ENCODE measurements at regions not wholly inside any gene's neighbourhood (a gene's known extent, or its start where the extent isn't known, plus 50 kb on each side); places are given as distances from the start of the nearest gene placed in this dataset.

- H3K27ac Mint-ChIP-seq = no peak overlapping the region
- H3K27me3 Mint-ChIP-seq (ENCODE audit: low read depth) = no peaks in the 10 kb centered on the region
- no peak overlapping the region for H3K4me3 Mint-ChIP-seq
- peaks cover 13% of the 10 kb centered on the region for H3K4me1 Mint-ChIP-seq (ENCODE audit: low read depth)
- no peaks in the 10 kb centered on the region for H3K9me3 Mint-ChIP-seq
- no peaks in the 10 kb centered on the region for H3K36me3 Mint-ChIP-seq (ENCODE audit: low read depth)
These were observed 238.3 kb downstream of the COG6 start for GRCh38 chr13:39893808-39894207.

DNA sequence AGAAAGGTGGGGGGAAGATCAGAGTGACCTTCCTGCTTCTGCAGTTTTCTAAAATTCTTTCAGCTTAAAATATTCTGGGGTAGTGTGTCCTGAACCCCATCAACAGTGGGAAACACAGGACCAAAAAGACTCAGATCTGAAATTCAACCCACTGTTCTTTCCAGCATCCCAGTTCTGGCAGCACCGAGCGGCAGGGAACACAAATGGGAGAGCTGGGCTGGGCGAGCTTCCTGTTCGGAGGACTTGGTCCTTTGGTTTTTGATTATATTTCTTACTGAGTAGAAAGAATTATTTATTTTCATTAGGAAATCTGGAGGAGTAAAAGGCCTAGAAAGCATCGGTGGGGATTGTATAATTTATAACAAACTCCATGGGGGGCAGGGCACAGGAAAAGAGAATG lies 239.1 kb downstream of the COG6 start:
- no peak overlapping the region for H3K27ac Mint-ChIP-seq
- peaks cover 13% of the 10 kb centered on the region for H3K4me1 Mint-ChIP-seq (ENCODE audit: low read depth)
- H3K9me3 Mint-ChIP-seq = no peaks in the 10 kb centered on the region
- no peaks in the 10 kb centered on the region for H3K27me3 Mint-ChIP-seq (ENCODE audit: low read depth)
- no peaks in the 10 kb centered on the region for H3K36me3 Mint-ChIP-seq (ENCODE audit: low read depth)
- H3K4me3 Mint-ChIP-seq = no peak overlapping the region

GRCh38 chr13:39895254-39895653 lies 239.8 kb downstream of the COG6 start:
- Mint-ChIP-seq H3K36me3 (ENCODE audit: low read depth) (no peaks in the 10 kb centered on the region), H3K9me3 (no peaks in the 10 kb centered on the region), H3K4me1 (ENCODE audit: low read depth) (peaks cover 13% of the 10 kb centered on the region), H3K27me3 (ENCODE audit: low read depth) (no peaks in the 10 kb centered on the region), H3K27ac (no peak overlapping the region), H3K4me3 (no peak overlapping the region)

DNA sequence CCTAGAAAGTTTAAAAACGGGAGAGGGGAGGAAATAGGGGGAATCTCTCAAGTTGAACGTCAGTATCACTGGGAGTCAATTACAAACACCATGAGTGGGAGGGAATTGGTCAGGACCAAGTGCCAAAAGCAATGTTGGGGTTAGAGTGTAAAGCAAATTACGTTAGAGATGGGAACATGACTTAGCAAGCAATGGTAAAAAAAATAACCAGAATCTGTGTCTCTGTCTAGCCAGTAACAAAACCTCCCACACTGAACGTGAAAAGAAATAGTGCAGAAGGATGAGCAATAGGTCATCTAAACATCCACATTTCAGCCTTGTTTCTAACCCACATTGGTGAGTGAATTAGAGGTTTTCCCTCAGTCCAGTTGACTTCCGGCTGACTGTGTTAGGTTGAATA lies 242.2 kb downstream of the COG6 start:
- no peak overlapping the region for H3K27ac Mint-ChIP-seq
- H3K4me3 Mint-ChIP-seq = no peak overlapping the region
- H3K27me3 Mint-ChIP-seq (ENCODE audit: low read depth) = peaks cover 7% of the 10 kb centered on the region
- no peaks in the 10 kb centered on the region for H3K36me3 Mint-ChIP-seq (ENCODE audit: low read depth)
- H3K9me3 Mint-ChIP-seq = no peaks in the 10 kb centered on the region
- H3K4me1 Mint-ChIP-seq (ENCODE audit: low read depth) = peaks cover 10% of the 10 kb centered on the region

GRCh38 chr13:39900106-39900750 lies 244.8 kb downstream of the COG6 start:
- H3K27me3 Mint-ChIP-seq (ENCODE audit: low read depth) = peaks cover 7% of the 10 kb centered on the region
- no peaks in the 10 kb centered on the region for H3K9me3 Mint-ChIP-seq
- H3K4me3 Mint-ChIP-seq = no peak overlapping the region
- H3K36me3 Mint-ChIP-seq (ENCODE audit: low read depth) = no peaks in the 10 kb centered on the region
- H3K27ac Mint-ChIP-seq = no peak overlapping the region
- no peaks in the 10 kb centered on the region for H3K4me1 Mint-ChIP-seq (ENCODE audit: low read depth)

- no peak overlapping the region for H3K27ac Mint-ChIP-seq
- H3K9me3 Mint-ChIP-seq = no peaks in the 10 kb centered on the region
- peaks cover 7% of the 10 kb centered on the region for H3K27me3 Mint-ChIP-seq (ENCODE audit: low read depth)
- H3K4me1 Mint-ChIP-seq (ENCODE audit: low read depth) = no peaks in the 10 kb centered on the region
- H3K36me3 Mint-ChIP-seq (ENCODE audit: low read depth) = no peaks in the 10 kb centered on the region
- no peak overlapping the region for H3K4me3 Mint-ChIP-seq
These were observed 249.5 kb downstream of the COG6 start for GRCh38 chr13:39904959-39905358.

DNA sequence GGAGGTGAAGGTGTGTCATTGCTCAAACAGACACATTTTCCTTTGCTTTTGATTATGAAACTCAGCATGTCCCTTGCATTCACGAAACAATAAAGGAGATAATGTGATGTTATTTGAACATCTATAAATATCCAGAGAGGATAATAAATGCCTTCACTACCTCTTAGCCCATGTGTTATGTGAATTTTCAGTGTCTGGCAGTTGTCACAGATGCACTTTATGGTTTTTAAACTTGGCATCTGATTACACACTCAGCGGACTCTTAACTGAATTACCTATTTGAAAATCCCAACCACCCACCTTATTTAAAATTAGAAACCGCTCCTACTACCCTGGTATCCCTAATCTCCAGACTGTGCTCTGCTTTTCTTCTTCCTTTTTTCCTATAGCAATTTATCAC lies 254.2 kb downstream of the COG6 start:
- Mint-ChIP-seq H3K27me3 (ENCODE audit: low read depth) (peaks cover 9% of the 10 kb centered on the region), H3K9me3 (no peaks in the 10 kb centered on the region), H3K4me1 (ENCODE audit: low read depth) (no peaks in the 10 kb centered on the region), H3K36me3 (ENCODE audit: low read depth) (no peaks in the 10 kb centered on the region), H3K4me3 (no peak overlapping the region), H3K27ac (no peak overlapping the region)

GRCh38 chr13:39910041-39910440 lies 254.6 kb downstream of the COG6 start:
- Mint-ChIP-seq H3K4me3 (no peak overlapping the region), H3K4me1 (ENCODE audit: low read depth) (no peaks in the 10 kb centered on the region), H3K9me3 (no peaks in the 10 kb centered on the region), H3K27me3 (ENCODE audit: low read depth) (peaks cover 9% of the 10 kb centered on the region), H3K36me3 (ENCODE audit: low read depth) (no peaks in the 10 kb centered on the region), H3K27ac (no peak overlapping the region)

GRCh38 chr13:39910833-39911232 lies 255.4 kb downstream of the COG6 start:
- H3K36me3 Mint-ChIP-seq (ENCODE audit: low read depth) = no peaks in the 10 kb centered on the region
- H3K27me3 Mint-ChIP-seq (ENCODE audit: low read depth) = peaks cover 14% of the 10 kb centered on the region
- no peaks in the 10 kb centered on the region for H3K9me3 Mint-ChIP-seq
- no peaks in the 10 kb centered on the region for H3K4me1 Mint-ChIP-seq (ENCODE audit: low read depth)
- H3K4me3 Mint-ChIP-seq = no peak overlapping the region
- H3K27ac Mint-ChIP-seq = no peak overlapping the region

DNA sequence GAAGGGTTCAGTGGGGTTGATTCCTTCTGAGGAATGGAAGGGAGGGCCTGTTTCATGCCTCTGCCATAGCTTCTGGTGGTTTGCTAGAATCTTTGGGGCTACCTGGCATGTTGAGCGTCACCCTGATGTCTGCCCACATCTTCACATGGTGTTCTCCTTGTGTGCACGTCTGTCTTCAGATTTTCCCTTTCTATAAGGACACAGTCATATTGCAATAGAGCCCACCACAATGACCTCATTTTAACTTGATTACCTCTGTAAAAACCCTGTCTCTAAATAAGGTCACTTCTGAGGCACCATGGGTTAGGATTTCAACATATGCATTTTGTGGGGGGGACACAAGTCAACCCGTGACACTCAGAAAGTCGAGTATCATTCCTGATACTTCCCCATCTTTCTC lies 257.9 kb downstream of the COG6 start:
- Mint-ChIP-seq H3K4me1 (ENCODE audit: low read depth) (no peaks in the 10 kb centered on the region), H3K36me3 (ENCODE audit: low read depth) (no peaks in the 10 kb centered on the region), H3K27me3 (ENCODE audit: low read depth) (peaks cover 17% of the 10 kb centered on the region), H3K27ac (no peak overlapping the region), H3K9me3 (no peaks in the 10 kb centered on the region), H3K4me3 (no peak overlapping the region)

DNA sequence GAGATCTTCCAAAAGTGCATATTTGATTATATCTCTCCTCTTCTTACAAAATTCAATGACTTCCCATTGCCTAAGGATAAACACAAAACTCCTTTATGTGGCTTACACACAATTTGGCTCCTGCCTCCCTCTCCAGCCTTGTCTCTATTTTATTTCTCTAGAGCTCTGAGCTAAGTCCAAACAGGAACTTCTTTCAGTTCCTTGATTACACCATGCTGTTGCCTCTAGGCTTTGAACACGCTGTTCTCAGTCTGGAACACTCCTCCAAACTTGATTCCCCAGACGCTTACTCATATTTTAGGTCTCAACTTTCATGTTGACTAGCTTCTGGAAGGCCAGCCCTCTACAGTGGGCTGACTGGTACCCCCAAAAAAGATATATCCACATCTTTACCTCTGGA lies 258.5 kb downstream of the COG6 start:
- H3K27me3 Mint-ChIP-seq (ENCODE audit: low read depth) = peaks cover 17% of the 10 kb centered on the region
- no peak overlapping the region for H3K27ac Mint-ChIP-seq
- H3K36me3 Mint-ChIP-seq (ENCODE audit: low read depth) = no peaks in the 10 kb centered on the region
- no peak overlapping the region for H3K4me3 Mint-ChIP-seq
- H3K9me3 Mint-ChIP-seq = no peaks in the 10 kb centered on the region
- no peaks in the 10 kb centered on the region for H3K4me1 Mint-ChIP-seq (ENCODE audit: low read depth)

GRCh38 chr13:39915418-39915817 lies 260.0 kb downstream of the COG6 start:
- Mint-ChIP-seq H3K9me3 (no peaks in the 10 kb centered on the region), H3K27me3 (ENCODE audit: low read depth) (peaks cover 17% of the 10 kb centered on the region), H3K4me3 (no peak overlapping the region), H3K27ac (no peak overlapping the region), H3K36me3 (ENCODE audit: low read depth) (no peaks in the 10 kb centered on the region), H3K4me1 (ENCODE audit: low read depth) (no peaks in the 10 kb centered on the region)

DNA sequence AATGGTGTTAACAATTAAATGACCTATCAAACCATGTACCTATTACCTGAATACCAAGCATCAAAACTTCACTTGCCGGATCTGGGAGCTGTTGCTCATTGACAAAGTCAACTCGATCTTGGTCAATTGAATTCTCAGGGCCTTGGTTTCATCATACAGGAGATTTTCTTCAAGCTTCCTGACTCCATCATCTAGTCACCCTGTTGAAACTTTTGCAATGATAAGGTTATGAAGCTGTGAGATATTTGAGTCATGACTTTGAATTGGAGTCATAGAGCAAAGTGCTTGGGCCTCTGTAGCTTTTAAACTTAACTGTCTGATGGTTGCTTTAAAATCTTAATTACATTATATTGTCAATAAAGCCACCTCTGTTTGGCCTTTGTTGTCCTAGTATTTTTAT lies 260.9 kb downstream of the COG6 start:
- Mint-ChIP-seq H3K4me1 (ENCODE audit: low read depth) (no peaks in the 10 kb centered on the region), H3K9me3 (peaks cover 4% of the 10 kb centered on the region), H3K27ac (no peak overlapping the region), H3K27me3 (ENCODE audit: low read depth) (peaks cover 20% of the 10 kb centered on the region), H3K4me3 (no peak overlapping the region), H3K36me3 (ENCODE audit: low read depth) (no peaks in the 10 kb centered on the region)

DNA sequence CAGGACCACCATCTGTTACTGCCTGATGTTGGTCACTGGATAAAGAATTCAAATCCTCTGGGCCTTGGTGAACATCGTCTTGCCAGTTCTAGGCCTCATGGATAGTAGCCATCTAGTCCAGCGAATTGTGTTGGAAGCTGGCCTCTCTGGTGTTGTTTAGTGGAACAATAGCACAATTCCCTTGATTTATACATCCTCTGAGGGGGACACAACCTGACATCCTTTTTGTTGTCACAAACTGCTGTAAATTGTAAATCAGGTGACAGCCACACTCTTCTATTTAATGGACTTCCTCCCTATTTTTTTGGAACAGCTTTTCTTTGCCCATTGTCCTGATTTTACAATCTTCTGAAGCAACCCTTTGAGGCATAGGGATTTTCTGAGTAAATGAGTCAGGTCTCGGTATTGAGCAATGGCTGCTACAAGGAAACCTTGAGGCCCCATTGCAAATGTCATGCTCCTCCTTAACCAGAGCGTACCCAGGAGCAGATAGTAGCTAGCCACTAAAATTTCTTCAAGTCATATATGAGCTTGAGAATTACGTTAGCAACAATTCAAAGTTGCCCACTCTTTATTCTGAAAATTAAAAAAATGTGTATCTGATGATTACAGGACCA lies 263.3 kb downstream of the COG6 start:
- Mint-ChIP-seq H3K27ac (no peak overlapping the region), H3K4me1 (ENCODE audit: low read depth) (no peaks in the 10 kb centered on the region), H3K4me3 (no peak overlapping the region), H3K36me3 (ENCODE audit: low read depth) (no peaks in the 10 kb centered on the region), H3K27me3 (ENCODE audit: low read depth) (peaks cover 13% of the 10 kb centered on the region), H3K9me3 (peaks cover 19% of the 10 kb centered on the region)

- no peak overlapping the region for H3K27ac Mint-ChIP-seq
- H3K4me1 Mint-ChIP-seq (ENCODE audit: low read depth) = peaks cover 2% of the 10 kb centered on the region
- H3K9me3 Mint-ChIP-seq = peaks cover 32% of the 10 kb centered on the region
- no peaks in the 10 kb centered on the region for H3K36me3 Mint-ChIP-seq (ENCODE audit: low read depth)
- no peak overlapping the region for H3K4me3 Mint-ChIP-seq
- H3K27me3 Mint-ChIP-seq (ENCODE audit: low read depth) = peaks cover 8% of the 10 kb centered on the region
These were observed 265.2 kb downstream of the COG6 start for GRCh38 chr13:39920613-39921012.

Data from T-helper 1 cell treated with Interleukin-12 subunit alpha and Interleukin-12 subunit beta and Interleukin-4 antibody, amounts not matched to agents 30 μg/mL and 1 μg/mL, for 36 hours (primary cell).